Colonic mucosa (tissue), 4 donors: ENCODE measurements at regions not wholly inside any gene's neighbourhood (a gene's known extent, or its start where the extent isn't known, plus 50 kb on each side); places are given as distances from the start of the nearest gene placed in this dataset.
"Not testable (repeated sequence)": the region's sequence is repeated elsewhere in the genome, so short reads cannot be mapped to it uniquely, and the experiment has no call there.

Experiments
- DNase-seq: peaks from one replicate; pipeline ENCODE4 v3.0.0-alpha.2; 2020
- H3K27ac ChIP-seq: fragments of 200-600 bp; one replicate; pipeline ENCODE4 v1.8.0; 2021
- H3K27me3 ChIP-seq: fragments of 200-600 bp; one replicate; pipeline ENCODE4 v1.8.0; 2021
- H3K36me3 ChIP-seq: fragments of 200-600 bp; one replicate; pipeline ENCODE4 v1.8.0; 2021
- H3K4me1 ChIP-seq: fragments of 200-600 bp; one replicate; pipeline ENCODE4 v1.8.0; 2021; ENCODE audit warnings: mild to moderate bottlenecking
- H3K4me3 ChIP-seq: fragments of 200-600 bp; one replicate; pipeline ENCODE4 v1.8.0; 2021
- H3K9ac ChIP-seq, 2 donors: one replicate each; pipeline ENCODE4 v1.7.0; 2013; ENCODE audit warnings: control low read depth in 2 of 2, low read depth in 2 of 2, low read length in 2 of 2
- H3K9me3 ChIP-seq: fragments of 200-600 bp; one replicate; pipeline ENCODE4 v1.8.0; 2021
- intact Hi-C: fragments of 100-400 bp; cut with DNase I; formaldehyde crosslinking; loops from one replicate; pipeline ENCODE4 v1.14.1; 2022
- TF ChIP-seq, protein P1 (sequence below): fragments of 200-600 bp; IDR thresholded peaks from one replicate; pipeline ENCODE4 v1.8.0; 2022; ENCODE audit warnings: antibody characterized with exemption, mild to moderate bottlenecking
- donor health status: healthy.
- donor health status: DM: no; HTN: no; CAD: no.
- donor health status: DM: no; HTN: no; CAD: no.

DNA sequence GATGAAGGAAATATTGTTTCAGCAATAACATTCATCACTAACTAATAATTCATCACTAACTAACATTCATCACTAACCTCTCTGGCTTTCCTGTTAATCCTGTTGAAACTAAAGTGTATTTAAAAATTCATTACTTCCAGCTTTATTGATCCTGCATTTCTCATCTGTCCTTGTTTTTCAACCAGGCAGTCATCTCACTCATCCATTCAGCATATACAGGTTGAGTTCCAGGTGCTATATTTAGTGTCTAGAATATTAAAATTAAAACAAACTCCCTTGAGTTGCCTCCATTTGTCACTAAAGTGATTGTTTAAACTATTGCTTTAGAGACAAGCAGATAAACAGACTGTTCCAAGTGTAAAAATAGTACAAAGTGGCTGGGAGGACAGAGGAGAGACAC is 58.1 kb downstream of the ATXN7L3B start:
- Histone ChIP-seq H3K4me1 (no peaks in the 10 kb centered on the region), H3K36me3 (no peaks in the 10 kb centered on the region), H3K27ac (no peak overlapping the region), H3K9me3 (no peaks in the 10 kb centered on the region), H3K27me3 (no peaks in the 10 kb centered on the region), H3K4me3 (no peak overlapping the region), H3K9ac (no peak overlapping the region)
- intact Hi-C loops, result no loop called here
- DNase-seq, result no peak
- TF ChIP-seq, protein P1, sequence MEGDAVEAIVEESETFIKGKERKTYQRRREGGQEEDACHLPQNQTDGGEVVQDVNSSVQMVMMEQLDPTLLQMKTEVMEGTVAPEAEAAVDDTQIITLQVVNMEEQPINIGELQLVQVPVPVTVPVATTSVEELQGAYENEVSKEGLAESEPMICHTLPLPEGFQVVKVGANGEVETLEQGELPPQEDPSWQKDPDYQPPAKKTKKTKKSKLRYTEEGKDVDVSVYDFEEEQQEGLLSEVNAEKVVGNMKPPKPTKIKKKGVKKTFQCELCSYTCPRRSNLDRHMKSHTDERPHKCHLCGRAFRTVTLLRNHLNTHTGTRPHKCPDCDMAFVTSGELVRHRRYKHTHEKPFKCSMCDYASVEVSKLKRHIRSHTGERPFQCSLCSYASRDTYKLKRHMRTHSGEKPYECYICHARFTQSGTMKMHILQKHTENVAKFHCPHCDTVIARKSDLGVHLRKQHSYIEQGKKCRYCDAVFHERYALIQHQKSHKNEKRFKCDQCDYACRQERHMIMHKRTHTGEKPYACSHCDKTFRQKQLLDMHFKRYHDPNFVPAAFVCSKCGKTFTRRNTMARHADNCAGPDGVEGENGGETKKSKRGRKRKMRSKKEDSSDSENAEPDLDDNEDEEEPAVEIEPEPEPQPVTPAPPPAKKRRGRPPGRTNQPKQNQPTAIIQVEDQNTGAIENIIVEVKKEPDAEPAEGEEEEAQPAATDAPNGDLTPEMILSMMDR, result no peak

DNA sequence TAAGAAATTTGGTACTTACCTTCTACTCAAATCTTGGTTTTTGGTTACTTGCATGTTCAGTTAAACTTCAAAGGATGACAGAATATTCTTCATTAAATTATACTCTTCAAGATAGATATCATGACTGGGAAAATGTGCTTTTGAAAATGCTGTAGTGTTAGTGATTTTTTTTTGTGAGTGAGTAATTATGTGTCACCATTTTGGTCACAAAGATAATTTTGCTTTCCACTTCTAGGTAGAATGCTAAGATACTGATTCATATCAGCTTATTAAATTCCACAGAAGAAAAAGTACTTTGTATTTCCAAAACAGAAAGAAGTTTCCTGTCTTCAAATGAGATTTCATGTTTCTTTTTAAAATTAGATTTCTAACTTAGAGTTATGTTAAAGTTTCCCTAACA is 61.2 kb downstream of the ATXN7L3B start:
- no peaks in the 10 kb centered on the region for H3K27me3 ChIP-seq
- no peaks in the 10 kb centered on the region for H3K4me1 ChIP-seq
- TF ChIP-seq, protein P1, result no peak
- no peak overlapping the region for H3K4me3 ChIP-seq
- no peak for DNase-seq
- H3K9ac ChIP-seq, result no peak overlapping the region
- no peaks in the 10 kb centered on the region for H3K9me3 ChIP-seq
- no peak overlapping the region for H3K27ac ChIP-seq
- intact Hi-C loops, result no loop called here
- no peaks in the 10 kb centered on the region for H3K36me3 ChIP-seq

DNA sequence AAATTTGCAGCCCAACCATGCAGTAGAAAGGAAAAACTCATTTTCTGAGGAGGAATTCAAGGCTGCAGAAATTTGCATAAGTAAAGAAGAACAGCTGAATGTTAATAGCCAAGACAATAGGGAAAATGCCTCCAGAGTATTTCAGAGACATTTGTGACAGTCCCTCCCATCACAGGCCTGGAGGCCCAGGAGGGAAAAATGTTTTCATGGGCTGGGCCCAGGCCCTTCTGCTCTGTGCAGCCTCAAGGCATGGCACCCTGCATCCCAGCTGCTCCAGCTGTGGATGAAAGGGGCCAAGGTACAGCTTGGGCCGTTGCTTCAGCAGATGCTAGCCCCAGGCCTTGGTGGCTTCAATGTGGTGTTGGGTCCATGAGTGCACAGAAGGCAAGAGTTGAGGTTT is 62.3 kb downstream of the ATXN7L3B start:
- Histone ChIP-seq H3K27me3 (no peaks in the 10 kb centered on the region), H3K27ac (no peak overlapping the region), H3K36me3 (no peaks in the 10 kb centered on the region), H3K4me3 (no peak overlapping the region), H3K9me3 (no peaks in the 10 kb centered on the region), H3K9ac (no peak overlapping the region), H3K4me1 (no peaks in the 10 kb centered on the region)
- TF ChIP-seq, protein P1, result no peak
- DNase-seq, result no peak
- intact Hi-C loops, result no loop called here

DNA sequence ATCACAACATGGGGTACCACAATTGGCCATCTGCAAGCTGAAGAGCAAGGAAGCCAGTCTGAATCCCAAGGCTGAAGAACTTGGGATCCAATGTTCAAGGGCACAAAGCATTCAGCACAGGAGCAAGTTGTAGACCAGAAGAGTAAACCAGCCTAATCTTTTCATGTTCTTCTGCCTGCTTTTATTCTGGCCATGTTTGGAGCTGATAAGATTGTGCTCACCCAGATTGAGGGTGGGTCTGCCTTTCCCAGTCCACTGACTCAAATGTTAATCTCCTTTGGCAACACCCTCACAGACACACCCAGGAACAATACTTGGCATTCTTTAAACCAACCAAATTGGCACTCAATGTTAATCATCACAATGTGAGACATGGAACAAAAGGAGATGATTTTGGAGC is 63.2 kb downstream of the ATXN7L3B start:
- intact Hi-C loops, H3K9me3 ChIP-seq, H3K27me3 ChIP-seq, DNase-seq, H3K9ac ChIP-seq, H3K27ac ChIP-seq, H3K4me1 ChIP-seq, H3K4me3 ChIP-seq, H3K36me3 ChIP-seq: not testable (repeated sequence)

DNA sequence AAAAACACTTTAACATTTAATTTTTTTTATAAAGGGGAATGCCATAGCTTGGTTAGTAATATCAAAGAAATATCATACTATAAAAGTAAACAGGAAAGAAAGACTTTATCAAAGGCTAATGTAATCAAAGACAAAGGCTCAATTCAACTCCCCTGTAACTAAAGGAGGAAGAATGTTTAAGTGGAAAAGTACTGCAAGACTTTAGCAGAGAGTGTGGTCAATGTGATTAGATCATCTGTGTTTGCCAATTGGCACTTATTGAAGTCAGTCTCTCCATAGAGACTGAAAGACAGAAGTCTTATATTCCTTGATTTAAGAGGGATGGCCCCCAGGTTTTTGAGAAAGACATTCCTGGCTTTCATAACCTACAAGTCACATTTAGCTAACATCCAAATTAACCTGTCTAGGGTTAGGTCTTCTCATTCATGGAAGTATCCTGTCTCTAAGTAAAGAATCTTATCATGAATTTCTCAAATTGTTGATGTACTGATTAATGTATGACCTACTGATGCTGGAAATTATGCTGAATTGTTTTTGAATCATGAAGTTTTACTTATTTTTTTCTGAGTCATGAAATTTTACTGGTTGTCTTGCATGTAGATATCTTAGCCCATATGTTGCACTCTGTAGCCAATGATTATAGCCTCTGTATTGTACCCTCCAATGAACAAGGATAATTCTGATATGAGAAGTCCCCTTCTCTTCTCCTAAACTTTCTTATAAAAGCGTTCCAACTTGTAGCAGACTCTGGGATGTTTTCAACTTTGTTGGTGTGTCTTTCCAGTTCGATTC is 65.4 kb downstream of the ATXN7L3B start:
- TF ChIP-seq, protein P1, result no peak
- Histone ChIP-seq H3K9ac (no peak overlapping the region), H3K27me3 (no peaks in the 10 kb centered on the region), H3K27ac (no peak overlapping the region), H3K9me3 (no peaks in the 10 kb centered on the region), H3K36me3 (no peaks in the 10 kb centered on the region), H3K4me1 (no peaks in the 10 kb centered on the region), H3K4me3 (no peak overlapping the region)
- DNase-seq, result no peak
- intact Hi-C loops, result no loop called here

DNA sequence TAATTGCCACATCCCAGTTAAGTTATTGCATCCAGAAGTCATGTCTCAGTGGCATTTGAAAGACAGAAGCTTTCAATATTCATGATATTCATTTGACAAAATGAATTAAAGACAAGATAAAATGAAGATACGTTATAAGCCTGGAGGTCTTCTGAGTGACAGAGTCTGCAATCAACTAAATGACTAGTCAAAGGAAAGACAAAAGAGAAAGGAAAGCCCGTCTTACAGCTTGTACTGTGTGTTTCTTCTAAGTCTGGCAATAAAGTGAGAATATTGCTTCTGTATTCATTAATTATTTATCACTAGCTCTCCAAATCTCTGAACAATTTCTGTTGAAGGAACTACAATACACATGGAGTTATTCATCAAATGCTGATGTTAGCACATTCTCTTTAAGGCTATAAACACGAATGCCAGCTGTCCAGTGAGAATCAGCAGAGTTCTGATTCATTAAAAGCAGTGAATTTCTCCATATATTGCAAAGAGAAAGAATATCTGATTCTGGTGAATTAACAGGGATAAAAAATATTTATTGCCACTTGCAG is 70.7 kb downstream of the ATXN7L3B start:
- Histone ChIP-seq H3K9ac (no peak overlapping the region), H3K27me3 (no peaks in the 10 kb centered on the region), H3K36me3 (no peaks in the 10 kb centered on the region), H3K27ac (no peak overlapping the region), H3K4me1 (no peaks in the 10 kb centered on the region), H3K9me3 (no peaks in the 10 kb centered on the region), H3K4me3 (no peak overlapping the region)
- DNase-seq, result no peak
- TF ChIP-seq, protein P1, result no peak
- intact Hi-C loops, result no loop called here
